ENCODE measurements at regions not wholly inside any gene's neighbourhood (a gene's known extent, or its start where the extent isn't known, plus 50 kb on each side); places are given as distances from the start of the nearest gene placed in this dataset.

DNA sequence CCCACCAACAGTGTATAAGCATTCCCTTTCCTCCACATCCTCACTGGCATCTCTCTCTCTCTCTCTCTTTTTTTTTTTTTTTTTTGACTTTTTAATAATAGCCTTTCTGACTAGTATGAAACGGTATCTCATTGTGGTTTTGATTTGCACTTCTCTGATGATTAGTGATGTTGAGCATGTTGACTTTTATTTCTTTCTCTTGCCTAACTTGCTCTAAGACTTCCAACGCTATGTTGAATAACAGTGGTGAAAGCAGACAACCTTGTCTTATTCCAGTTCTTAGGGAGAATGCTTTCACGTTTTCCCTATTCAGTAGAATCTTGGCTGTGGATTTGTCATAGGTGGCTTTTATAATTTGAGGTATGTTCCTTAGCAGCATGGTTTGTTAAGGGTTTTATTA lies 249.4 kb upstream of the MDFIC2 start:
- Histone ChIP-seq H3K4me1 (peaks cover under 1 to 16% (median 7%) of the 10 kb centered on the region in 10 experiments; a peak in 15 of 20 replicates), H3K27me3 (no peaks in the 10 kb centered on the region), H3K9me3 (replicated peaks in 1 of 11) (peaks cover 0 to 6% (median 0%) of the 10 kb centered on the region in 11 experiments; a peak in 5 of 22 replicates), H3K9ac (no peak overlapping the region), H3K4me2 (no peak overlapping the region), H3K27ac (no peak overlapping the region), H3K4me3 (no peak overlapping the region), H3K36me3 (no peaks in the 10 kb centered on the region), H4K20me1 (no peaks in the 10 kb centered on the region)
- no peak for TF ChIP-seq Cebpa-rat (IDR thresholded peaks at IDR 0.05)

DNA sequence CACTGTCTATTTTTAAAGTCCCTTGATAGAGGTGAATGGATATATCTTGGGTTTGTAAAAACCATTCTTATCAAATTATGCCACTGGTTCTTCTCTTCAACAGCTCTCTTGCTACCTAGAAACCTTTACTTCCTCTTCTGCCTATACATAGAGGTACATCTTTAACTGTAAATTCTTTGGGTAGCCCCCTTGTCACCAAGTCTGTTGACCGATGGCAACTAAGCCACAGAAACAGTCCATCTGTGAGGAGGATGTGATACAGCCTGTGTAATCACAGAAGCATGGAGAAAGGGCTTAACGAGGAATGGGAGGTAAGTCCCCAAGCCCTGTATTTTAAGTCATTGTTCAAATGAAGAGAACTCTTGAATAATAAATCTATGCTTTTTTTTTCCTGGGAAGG lies 246.5 kb upstream of the MDFIC2 start:
- Histone ChIP-seq H3K4me1 (peaks cover 0 to 16% (median 7%) of the 10 kb centered on the region in 10 experiments; a peak in 13 of 20 replicates), H3K9me3 (replicated peaks in 1 of 11) (peaks cover 0 to 6% (median 0%) of the 10 kb centered on the region in 11 experiments; a peak in 2 of 22 replicates), H3K4me2 (peak overlapping the region in 3 of 11 experiments; percentile 2 to 21 (median 21); a peak in 2 of 22 replicates), H3K9ac (no peak overlapping the region), H3K4me3 (no peak overlapping the region), H3K36me3 (no peaks in the 10 kb centered on the region), H3K27me3 (no peaks in the 10 kb centered on the region), H4K20me1 (no peaks in the 10 kb centered on the region), H3K27ac (no peak overlapping the region)
- TF ChIP-seq Cebpa-rat (IDR thresholded peaks at IDR 0.05) = no peak

- Histone ChIP-seq H3K4me3 (no peak overlapping the region), H3K4me1 (peaks cover 0 to 16% (median 7%) of the 10 kb centered on the region in 10 experiments; a peak in 13 of 20 replicates), H3K36me3 (no peaks in the 10 kb centered on the region), H3K4me2 (peak overlapping the region in 6 of 11 experiments; percentile 1 to 49 (median 44); a peak in 9 of 22 replicates), H3K27ac (no peak overlapping the region), H4K20me1 (no peaks in the 10 kb centered on the region), H3K27me3 (no peaks in the 10 kb centered on the region), H3K9me3 (replicated peaks in 1 of 11) (no peaks in the 10 kb centered on the region), H3K9ac (no peak overlapping the region)
- TF ChIP-seq Cebpa-rat (IDR thresholded peaks at IDR 0.05) = no peak
Observed at GRCh38 chr3:70557976-70558375, 245.5 kb upstream of the MDFIC2 start.

DNA sequence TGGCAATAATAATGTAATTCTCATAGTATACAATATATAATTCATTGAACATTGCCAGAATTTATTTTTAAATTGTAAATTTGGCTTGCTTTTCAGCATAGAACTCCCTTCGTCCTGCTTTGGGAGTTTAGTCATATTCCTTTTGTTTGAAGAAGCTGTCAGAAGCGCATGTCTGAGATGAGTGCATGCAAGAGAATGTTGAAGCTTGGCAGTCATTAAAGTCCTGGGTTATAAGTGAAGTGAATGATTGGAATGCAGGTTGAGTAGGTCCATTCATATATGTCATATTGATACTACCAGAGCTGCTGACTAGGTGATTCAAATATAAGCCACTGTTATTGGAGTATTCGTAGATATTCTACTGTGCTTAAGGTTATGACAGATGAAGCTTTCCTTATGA lies 243.6 kb upstream of the MDFIC2 start:
- H3K27ac ChIP-seq = no peak overlapping the region
- no peak overlapping the region for H3K9ac ChIP-seq
- no peak overlapping the region for H3K4me2 ChIP-seq
- no peak overlapping the region for H3K4me3 ChIP-seq
- H3K27me3 ChIP-seq = no peaks in the 10 kb centered on the region
- no peak for TF ChIP-seq Cebpa-rat (IDR thresholded peaks at IDR 0.05)
- peaks cover 0 to 13% (median 0%) of the 10 kb centered on the region in 11 experiments; a peak in 2 of 22 replicates for H3K9me3 ChIP-seq (replicated peaks in 1 of 11)
- peaks cover 0 to 16% (median 7%) of the 10 kb centered on the region in 10 experiments; a peak in 13 of 20 replicates for H3K4me1 ChIP-seq
- H4K20me1 ChIP-seq = no peaks in the 10 kb centered on the region
- H3K36me3 ChIP-seq = no peaks in the 10 kb centered on the region

- no peak overlapping the region for H3K4me3 ChIP-seq
- TF ChIP-seq Cebpa-rat (IDR thresholded peaks at IDR 0.05) = no peak
Observed at GRCh38 chr3:70554170-70554569, 241.7 kb upstream of the MDFIC2 start.

GRCh38 chr3:70550723-70551319 lies 238.4 kb upstream of the MDFIC2 start:
- Histone ChIP-seq H3K27ac (no peak overlapping the region), H3K36me3 (no peaks in the 10 kb centered on the region), H3K9me3 (replicated peaks in 1 of 11) (peaks cover 0 to 14% (median 0%) of the 10 kb centered on the region in 11 experiments; a peak in 3 of 22 replicates), H3K4me1 (no peaks in the 10 kb centered on the region), H3K4me2 (no peak overlapping the region), H3K9ac (no peak overlapping the region), H4K20me1 (no peaks in the 10 kb centered on the region), H3K4me3 (no peak overlapping the region), H3K27me3 (no peaks in the 10 kb centered on the region)
- TF ChIP-seq Cebpa-rat (IDR thresholded peaks at IDR 0.05) = no peak

More at GRCh38 chr3:70554170-70554569, 241.7 kb upstream of the MDFIC2 start:
- H3K4me2 ChIP-seq = no peak overlapping the region
- H3K9me3 ChIP-seq (replicated peaks in 1 of 11) = peaks cover 0 to 14% (median 0%) of the 10 kb centered on the region in 11 experiments; a peak in 3 of 22 replicates
- H4K20me1 ChIP-seq = no peaks in the 10 kb centered on the region
- H3K27me3 ChIP-seq = no peaks in the 10 kb centered on the region
- no peaks in the 10 kb centered on the region for H3K36me3 ChIP-seq
- H3K4me1 ChIP-seq = peaks cover 0 to 16% (median 7%) of the 10 kb centered on the region in 10 experiments; a peak in 13 of 20 replicates
- no peak overlapping the region for H3K27ac ChIP-seq
- no peak overlapping the region for H3K9ac ChIP-seq

DNA sequence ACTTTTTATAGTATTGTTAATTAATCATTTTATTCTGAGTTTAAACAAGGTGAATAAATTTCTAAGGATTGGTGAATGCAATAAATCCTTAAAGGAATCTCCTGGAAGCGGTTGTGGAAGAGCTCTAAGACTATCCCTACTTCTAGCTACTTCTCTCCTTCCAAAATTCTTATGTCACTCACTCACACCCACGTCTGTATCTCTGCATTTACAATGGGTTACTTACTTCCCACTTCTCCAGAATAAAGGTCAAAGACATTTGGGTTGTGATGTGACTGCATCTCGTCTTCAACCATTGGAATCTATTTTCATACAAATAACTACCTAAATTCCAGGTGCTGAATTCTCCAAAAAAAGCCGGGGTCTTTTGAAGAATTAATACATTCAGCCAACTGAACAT lies 234.2 kb upstream of the MDFIC2 start:
- TF ChIP-seq Cebpa-rat (IDR thresholded peaks at IDR 0.05) = no peak
- Histone ChIP-seq H3K27me3 (no peaks in the 10 kb centered on the region), H3K9me3 (replicated peaks in 1 of 11) (peaks cover 0 to 17% (median 8%) of the 10 kb centered on the region in 11 experiments; a peak in 9 of 22 replicates), H4K20me1 (no peaks in the 10 kb centered on the region), H3K27ac (no peak overlapping the region), H3K4me2 (no peak overlapping the region), H3K36me3 (no peaks in the 10 kb centered on the region), H3K4me1 (no peaks in the 10 kb centered on the region), H3K9ac (no peak overlapping the region), H3K4me3 (no peak overlapping the region)

DNA sequence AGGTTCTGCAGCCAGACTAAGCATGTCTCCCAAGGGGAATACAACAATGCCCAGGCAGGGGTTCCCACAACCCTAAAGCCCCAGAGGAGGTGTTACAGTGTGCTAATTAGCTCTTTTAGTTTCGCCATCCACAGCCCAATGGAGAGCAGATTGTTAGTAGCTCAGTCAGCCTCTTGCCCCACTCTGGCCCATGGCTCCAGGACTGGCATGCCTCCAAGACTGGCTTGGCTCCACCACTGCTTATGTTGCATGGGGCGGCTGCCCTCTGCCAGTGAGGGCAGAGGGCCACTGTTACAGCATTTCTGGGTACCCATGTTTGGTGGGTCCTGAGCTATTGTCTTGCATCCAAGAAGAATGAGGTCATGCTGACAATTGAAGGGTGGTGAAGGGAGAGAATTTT lies 231.1 kb upstream of the MDFIC2 start:
- Histone ChIP-seq H3K9ac (no peak overlapping the region), H3K36me3 (no peaks in the 10 kb centered on the region; a peak in 1 of 22 replicates), H3K4me2 (no peak overlapping the region), H3K27ac (no peak overlapping the region), H3K4me3 (no peak overlapping the region), H4K20me1 (no peaks in the 10 kb centered on the region), H3K4me1 (no peaks in the 10 kb centered on the region), H3K27me3 (no peaks in the 10 kb centered on the region), H3K9me3 (replicated peaks in 1 of 11) (peaks cover 0 to 16% (median 7%) of the 10 kb centered on the region in 11 experiments; a peak in 7 of 22 replicates)
- TF ChIP-seq Cebpa-rat (IDR thresholded peaks at IDR 0.05) = no peak

DNA sequence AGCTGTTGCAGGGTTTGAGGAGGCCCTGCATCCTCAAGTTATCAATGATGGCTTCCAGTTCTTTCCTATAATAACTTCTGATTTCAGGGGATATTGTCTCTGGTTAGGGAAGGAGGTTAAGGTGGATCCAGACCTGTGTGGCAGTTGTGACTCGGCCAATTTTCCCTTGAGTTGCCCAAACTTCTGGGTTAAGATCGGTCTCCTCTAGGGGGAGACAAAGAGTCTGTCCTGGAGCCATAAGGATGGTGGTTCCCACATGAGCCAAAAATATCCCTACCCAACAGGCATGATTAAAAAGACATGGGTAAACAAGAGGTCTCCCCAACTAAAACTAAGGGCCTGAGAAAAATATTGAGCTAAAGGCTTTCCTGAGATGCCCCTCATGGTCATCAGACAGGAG lies 227.5 kb upstream of the MDFIC2 start:
- Histone ChIP-seq H3K27me3 (no peaks in the 10 kb centered on the region), H3K4me1 (no peaks in the 10 kb centered on the region), H4K20me1 (no peaks in the 10 kb centered on the region), H3K9me3 (replicated peaks in 1 of 11) (peaks cover 0 to 16% (median 7%) of the 10 kb centered on the region in 11 experiments; a peak in 7 of 22 replicates), H3K4me2 (no peak overlapping the region), H3K36me3 (no peaks in the 10 kb centered on the region; a peak in 1 of 22 replicates), H3K27ac (no peak overlapping the region), H3K9ac (no peak overlapping the region), H3K4me3 (no peak overlapping the region)
- TF ChIP-seq Cebpa-rat (IDR thresholded peaks at IDR 0.05) = no peak

DNA sequence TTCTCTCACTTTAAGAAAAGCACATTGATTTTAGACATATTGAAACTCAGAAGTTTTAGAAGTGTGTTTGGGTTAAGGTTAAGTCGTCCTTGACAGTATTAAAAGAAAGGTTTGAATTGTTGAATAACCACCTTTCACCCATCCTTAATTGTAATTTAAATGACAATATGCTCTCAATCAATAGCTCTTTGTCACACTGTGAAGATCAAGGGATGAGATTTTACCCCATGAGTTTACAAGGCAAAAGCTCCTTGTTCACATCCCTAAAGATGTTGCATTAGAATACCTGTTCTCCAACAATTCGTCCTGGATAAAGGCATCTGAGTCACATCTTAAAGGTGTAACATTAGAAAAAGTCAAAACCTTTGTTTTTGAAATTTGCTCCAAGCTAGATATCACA lies 220.4 kb upstream of the MDFIC2 start:
- no peak for TF ChIP-seq Cebpa-rat (IDR thresholded peaks at IDR 0.05)
- Histone ChIP-seq H3K4me1 (no peaks in the 10 kb centered on the region), H3K27me3 (no peaks in the 10 kb centered on the region), H3K4me2 (no peak overlapping the region), H4K20me1 (no peaks in the 10 kb centered on the region), H3K9ac (no peak overlapping the region), H3K27ac (no peak overlapping the region), H3K9me3 (replicated peaks in 1 of 11) (no peaks in the 10 kb centered on the region), H3K36me3 (no peaks in the 10 kb centered on the region), H3K4me3 (no peak overlapping the region)
